Transverse colon (tissue), 4 donors: ENCODE measurements at regions not wholly inside any gene's neighbourhood (a gene's known extent, or its start where the extent isn't known, plus 50 kb on each side); places are given as distances from the start of the nearest gene placed in this dataset.

ENCODE experiments used
- DNase-seq: peaks from one replicate; pipeline ENCODE4 v3.0.0-alpha.2; 2019
- H3K27ac ChIP-seq, 4 donors: fragments of 200-600 bp; sonication (generic); 2 replicates each; pipeline ENCODE4 v1.5.1; 2016 to 2018; ENCODE audit warnings: inconsistent platforms in 4 of 4
- H3K27me3 ChIP-seq: fragments of 200-600 bp; sonication (generic); 2 replicates; pipeline ENCODE4 v1.5.1; 2017; ENCODE audit warnings: inconsistent platforms
- H3K36me3 ChIP-seq, 4 donors: fragments of 200-600 bp; sonication (generic); 2 replicates each; pipeline ENCODE4 v1.5.1; 2017 to 2019; ENCODE audit warnings: inconsistent platforms in 4 of 4
- H3K4me1 ChIP-seq, 4 donors: fragments of 200-600 bp; sonication (generic); 2 replicates each; pipeline ENCODE4 v1.5.1; 2017 to 2020; ENCODE audit warnings: inconsistent platforms in 4 of 4
- H3K4me3 ChIP-seq, 4 donors: fragments of 200-600 bp; sonication (generic); 1 replicate in 1 of 4; 2 replicates in 3 of 4; pipeline versions ENCODE4 v1.5.1 to v1.6.1; 2017 to 2019; ENCODE audit warnings: inconsistent platforms in 4 of 4
- H3K9me3 ChIP-seq, 2 donors: fragments of 200-600 bp; sonication (generic); 2 replicates each; pipeline ENCODE4 v1.5.1; 2017 to 2019; ENCODE audit warnings: inconsistent platforms in 2 of 2
- CTCF ChIP-seq, 5 experiments: fragments of 200-600 bp in 3 of 5; fragments of 450-650 bp in 2 of 5; sonication (generic) in 3 of 5; IDR thresholded peaks; 1 replicate in 2 of 5; 2 replicates in 3 of 5; pipeline ENCODE4 v1.5.1; 2016 to 2017; ENCODE audit warnings: antibody characterized with exemption in 5 of 5, inconsistent platforms in 3 of 5, mild to moderate bottlenecking in 2 of 5, moderate library complexity in 1 of 5
- EP300 ChIP-seq: sonication (generic); formaldehyde crosslinking; IDR thresholded peaks from one replicate; pipeline ENCODE4 v1.6.1; 2017; ENCODE audit warnings: antibody characterized with exemption, low read depth
- POLR2A ChIP-seq: fragments of 450-650 bp; IDR thresholded peaks from one replicate; pipeline ENCODE4 v1.6.1; 2016; ENCODE audit warnings: antibody characterized with exemption, mild to moderate bottlenecking, moderate library complexity
- POLR2AphosphoS5 ChIP-seq, 3 donors: sonication (generic); formaldehyde crosslinking; IDR thresholded peaks; one replicate each; pipeline ENCODE4 v1.6.1; 2016; ENCODE audit warnings: antibody characterized with exemption in 3 of 3
- WGBS, 2 donors: methylation state at CpG; one replicate each; pipeline ENCODE4 v1.1.5; 2018; ENCODE audit warnings: low coverage in 1 of 2; 5-methylcytosine and 5-hydroxymethylcytosine counted together
- in situ Hi-C, 4 donors: fragments of 200-750 bp; cut with MboI; loops; one replicate each; pipeline versions ENCODE4 v1.15.0 to v1.15.1; 2017; ENCODE audit warnings: low sequenced_read_pairs in 3 of 4, low pct_ligation_motif_present in 1 of 4, low pct_unique_long_range_greater_than_20kb in 1 of 4
- intact Hi-C: fragments of 100-400 bp; cut with DNase I; formaldehyde crosslinking; loops from one replicate; pipeline ENCODE4 v1.15.1; 2023; ENCODE audit warnings: low total_unique reads

GRCh38 chr4:14888790-14889572 is 113.3 kb upstream of the CPEB2 start:
- H3K4me3 ChIP-seq = no peak overlapping the region
- H3K36me3 ChIP-seq = no peaks in the 10 kb centered on the region
- H3K27ac ChIP-seq = no peak overlapping the region
- in situ Hi-C loops (no loop called here), intact Hi-C loops (loop anchor here (5.0 kb wide), 1 partner anchor 602 kb away; no protein-coding TSS in a partner anchor)
- WGBS, 2 donors = 86 to 92% methylated on average over 3 to 4 of the region's 4 CpGs
- TF ChIP-seq EP300 (no peak), POLR2A (no peak), POLR2AphosphoS5 (IDR thresholded peaks at IDR 0.05) (no peak), CTCF (IDR thresholded peaks at IDR 0.05) (no peak)
- no peaks in the 10 kb centered on the region for H3K4me1 ChIP-seq
- no peaks in the 10 kb centered on the region for H3K9me3 ChIP-seq
- no peak for DNase-seq
- H3K27me3 ChIP-seq = no peaks in the 10 kb centered on the region

GRCh38 chr4:14892563-14892962 is 109.7 kb upstream of the CPEB2 start:
- in situ Hi-C loops = no loop called here
- H3K36me3 ChIP-seq = no peaks in the 10 kb centered on the region
- no peak overlapping the region for H3K27ac ChIP-seq
- no peaks in the 10 kb centered on the region for H3K4me1 ChIP-seq
- no peaks in the 10 kb centered on the region for H3K9me3 ChIP-seq
- no peak for TF ChIP-seq POLR2A
- no peak for TF ChIP-seq CTCF (IDR thresholded peaks at IDR 0.05)
- no peak for TF ChIP-seq EP300
- TF ChIP-seq POLR2AphosphoS5 (IDR thresholded peaks at IDR 0.05) = no peak
- intact Hi-C loops = no loop called here
- 85% methylated on average over 3 of the region's 3 CpGs; no CpG with 5 or more reads in 1 of the 2 donors for WGBS, 2 donors
- no peak for DNase-seq
- H3K4me3 ChIP-seq = no peak overlapping the region
- no peaks in the 10 kb centered on the region for H3K27me3 ChIP-seq

- WGBS, 2 donors = 71% methylated on average over 3 of the region's 3 CpGs; no CpG with 5 or more reads in 1 of the 2 donors
- in situ Hi-C loops = no loop called here
- no peak overlapping the region for H3K4me3 ChIP-seq
- H3K36me3 ChIP-seq = no peaks in the 10 kb centered on the region
- no peaks in the 10 kb centered on the region for H3K27me3 ChIP-seq
- no peaks in the 10 kb centered on the region for H3K4me1 ChIP-seq
- no peak for TF ChIP-seq CTCF (IDR thresholded peaks at IDR 0.05)
- no peak for DNase-seq
- intact Hi-C loops = loop anchor here (2.0 kb wide), 1 partner anchor 77 kb away; no protein-coding TSS in a partner anchor
- no peaks in the 10 kb centered on the region for H3K9me3 ChIP-seq
- no peak overlapping the region for H3K27ac ChIP-seq
These were observed 108.6 kb upstream of the CPEB2 start for GRCh38 chr4:14893713-14894112.

GRCh38 chr4:14894392-14895292 is 107.6 kb upstream of the CPEB2 start:
- intact Hi-C loops (loop anchor here (2.0 kb wide), 1 partner anchor 76 kb away; no protein-coding TSS in a partner anchor), in situ Hi-C loops (no loop called here)
- H3K4me1 ChIP-seq = no peaks in the 10 kb centered on the region
- no peaks in the 10 kb centered on the region for H3K27me3 ChIP-seq
- no peak overlapping the region for H3K4me3 ChIP-seq
- no peak for TF ChIP-seq POLR2A
- TF ChIP-seq CTCF (IDR thresholded peaks at IDR 0.05) = no peak
- TF ChIP-seq EP300 = no peak
- TF ChIP-seq POLR2AphosphoS5 (IDR thresholded peaks at IDR 0.05) = no peak
- H3K9me3 ChIP-seq = no peaks in the 10 kb centered on the region
- DNase-seq = no peak
- WGBS, 2 donors = 81% methylated on average over 1 of the region's 1 CpG; no CpG with 5 or more reads in 1 of the 2 donors
- H3K36me3 ChIP-seq = no peaks in the 10 kb centered on the region
- H3K27ac ChIP-seq = no peak overlapping the region
